ENCODE measurements at regions not wholly inside any gene's neighbourhood (a gene's known extent, or its start where the extent isn't known, plus 50 kb on each side); places are given as distances from the start of the nearest gene placed in this dataset.

DNA sequence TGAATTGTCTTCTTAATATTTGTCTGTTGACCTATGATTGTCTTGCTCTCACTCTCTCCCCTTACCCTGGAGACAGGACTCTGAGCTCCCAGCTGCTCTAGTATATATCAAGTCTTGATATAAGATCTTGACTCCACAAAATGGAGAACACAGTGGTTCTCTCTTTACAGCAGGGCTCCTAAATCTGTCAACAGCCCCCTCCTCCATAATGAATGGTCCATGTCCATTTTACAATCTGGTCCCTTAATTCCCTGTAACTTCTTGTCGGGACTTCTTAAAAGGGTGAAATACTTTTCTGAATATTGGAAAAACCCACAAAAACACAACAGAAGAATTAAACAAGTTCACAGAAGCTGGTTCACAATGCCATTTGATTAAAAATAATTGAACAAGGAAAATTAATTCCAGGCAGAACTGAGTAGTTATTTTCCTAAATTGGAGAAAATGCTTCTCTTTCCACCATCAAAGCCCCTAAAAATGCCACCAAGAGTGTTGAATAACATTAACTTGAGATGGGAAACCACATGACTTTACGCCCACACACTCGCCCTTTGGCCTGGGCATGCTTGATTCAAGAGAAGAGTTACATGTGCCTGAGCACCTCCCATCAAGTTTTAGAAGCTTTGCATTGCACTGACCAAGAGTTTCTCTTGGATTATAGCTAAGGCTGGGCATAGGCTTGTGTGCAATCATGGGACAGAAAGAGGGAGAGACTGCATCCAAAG is 109.8 kb downstream of the TOMM20 start:
- H3K4me1 ChIP-seq (ENCODE audit: control insufficient read depth, extremely low read depth, insufficient read depth, low read length) = peaks cover 28% of the 10 kb centered on the region
- no peak for FAIRE-seq
- H3K27me3 ChIP-seq (ENCODE audit: control insufficient read depth, extremely low read depth, insufficient read depth, low read length) = no peaks in the 10 kb centered on the region
- no peak overlapping the region for H3K4me3 ChIP-seq (ENCODE audit: control insufficient read depth in 2 of 3, extremely low read depth in 1 of 3, insufficient read depth in 2 of 3, low read depth in 1 of 3, low read length in 3 of 3)
- peak overlapping the region; percentile 15 for H3K27ac ChIP-seq (ENCODE audit: control insufficient read depth, insufficient read depth, low read length)
- H3K9me3 ChIP-seq (ENCODE audit: control insufficient read depth, low read depth, low read length) = no peaks in the 10 kb centered on the region
- H3K9ac ChIP-seq (ENCODE audit: control insufficient read depth, extremely low read depth, insufficient read depth, low read length) = no peak overlapping the region
- no peaks in the 10 kb centered on the region for H4K20me1 ChIP-seq (ENCODE audit: control insufficient read depth, extremely low read depth, insufficient read depth, low read length)
- H3K4me2 ChIP-seq (ENCODE audit: control insufficient read depth, extremely low read depth, insufficient read depth, low read depth, low read length) = peak overlapping the region; percentile 3
- DNase-seq (ENCODE audit: low read depth, low spot score) = no peak
- H3K79me2 ChIP-seq (ENCODE audit: control insufficient read depth, insufficient read depth, low read length) = no peaks in the 10 kb centered on the region
- H3K36me3 ChIP-seq (ENCODE audit: control insufficient read depth in 2 of 2, extremely low read depth in 1 of 2, insufficient read depth in 2 of 2, low read length in 2 of 2) = no peaks in the 10 kb centered on the region
- no peaks in the 10 kb centered on the region for H3K9me1 ChIP-seq (ENCODE audit: control insufficient read depth, extremely low read depth, insufficient read depth, low read length)
- dilution Hi-C loops (cut with MboI; ENCODE audit: extremely low pct_ligation_motif_present, low sequenced_read_pairs) = no loop called here
- H2AFZ ChIP-seq (ENCODE audit: control insufficient read depth, low read length) = no peak overlapping the region
- no peak for TF ChIP-seq EZH2 (IDR thresholded peaks at IDR 0.05; ENCODE audit: low read length)
- TF ChIP-seq, protein P1, sequence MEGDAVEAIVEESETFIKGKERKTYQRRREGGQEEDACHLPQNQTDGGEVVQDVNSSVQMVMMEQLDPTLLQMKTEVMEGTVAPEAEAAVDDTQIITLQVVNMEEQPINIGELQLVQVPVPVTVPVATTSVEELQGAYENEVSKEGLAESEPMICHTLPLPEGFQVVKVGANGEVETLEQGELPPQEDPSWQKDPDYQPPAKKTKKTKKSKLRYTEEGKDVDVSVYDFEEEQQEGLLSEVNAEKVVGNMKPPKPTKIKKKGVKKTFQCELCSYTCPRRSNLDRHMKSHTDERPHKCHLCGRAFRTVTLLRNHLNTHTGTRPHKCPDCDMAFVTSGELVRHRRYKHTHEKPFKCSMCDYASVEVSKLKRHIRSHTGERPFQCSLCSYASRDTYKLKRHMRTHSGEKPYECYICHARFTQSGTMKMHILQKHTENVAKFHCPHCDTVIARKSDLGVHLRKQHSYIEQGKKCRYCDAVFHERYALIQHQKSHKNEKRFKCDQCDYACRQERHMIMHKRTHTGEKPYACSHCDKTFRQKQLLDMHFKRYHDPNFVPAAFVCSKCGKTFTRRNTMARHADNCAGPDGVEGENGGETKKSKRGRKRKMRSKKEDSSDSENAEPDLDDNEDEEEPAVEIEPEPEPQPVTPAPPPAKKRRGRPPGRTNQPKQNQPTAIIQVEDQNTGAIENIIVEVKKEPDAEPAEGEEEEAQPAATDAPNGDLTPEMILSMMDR (optimal IDR thresholded peaks at IDR 0.05 in 1 of 3, IDR thresholded peaks at IDR 0.05 in 1 of 3, conservative IDR thresholded peaks at IDR 0.05 in 1 of 3; ENCODE audit: extremely low read depth in 1 of 3, insufficient read depth in 2 of 3, low read length in 3 of 3) = no peak

DNA sequence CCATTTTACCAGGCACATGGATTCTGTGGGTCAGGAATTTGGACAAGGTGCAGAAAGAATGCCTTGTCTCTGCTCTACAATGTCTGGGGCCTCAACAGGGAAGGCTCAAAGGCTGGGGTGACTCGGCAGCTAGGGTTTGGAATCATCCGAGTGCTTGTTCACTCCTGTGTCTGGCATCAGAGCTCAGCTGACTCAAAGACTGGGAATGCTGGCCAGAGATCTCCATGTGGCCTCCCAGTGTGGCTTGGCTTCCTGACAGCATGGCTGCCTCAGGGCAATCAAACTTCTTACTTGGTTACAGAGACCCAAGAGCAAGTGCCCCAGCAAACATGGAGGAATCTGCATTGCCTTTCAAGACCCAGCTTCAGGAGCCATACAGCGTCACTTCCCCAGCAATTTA is 110.5 kb downstream of the TOMM20 start:
- FAIRE-seq (peak; percentile 98), DNase-seq (ENCODE audit: low read depth, low spot score) (peak; percentile 96)
- no peaks in the 10 kb centered on the region for H3K9me1 ChIP-seq (ENCODE audit: control insufficient read depth, extremely low read depth, insufficient read depth, low read length)
- H3K4me1 ChIP-seq (ENCODE audit: control insufficient read depth, extremely low read depth, insufficient read depth, low read length) = peaks cover 32% of the 10 kb centered on the region
- H3K4me3 ChIP-seq (ENCODE audit: control insufficient read depth in 2 of 3, extremely low read depth in 1 of 3, insufficient read depth in 2 of 3, low read depth in 1 of 3, low read length in 3 of 3) = no peak overlapping the region
- H3K9ac ChIP-seq (ENCODE audit: control insufficient read depth, extremely low read depth, insufficient read depth, low read length) = peak overlapping the region; percentile 23
- no peak overlapping the region for H2AFZ ChIP-seq (ENCODE audit: control insufficient read depth, low read length)
- dilution Hi-C loops (cut with MboI; ENCODE audit: extremely low pct_ligation_motif_present, low sequenced_read_pairs) = no loop called here
- H4K20me1 ChIP-seq (ENCODE audit: control insufficient read depth, extremely low read depth, insufficient read depth, low read length) = no peaks in the 10 kb centered on the region
- peak overlapping the region; percentile 64 for H3K27ac ChIP-seq (ENCODE audit: control insufficient read depth, insufficient read depth, low read length)
- H3K4me2 ChIP-seq (ENCODE audit: control insufficient read depth, extremely low read depth, insufficient read depth, low read depth, low read length) = peak overlapping the region; percentile 11
- TF ChIP-seq EZH2 (IDR thresholded peaks at IDR 0.05; ENCODE audit: low read length) = no peak
- TF ChIP-seq, protein P1 (optimal IDR thresholded peaks at IDR 0.05 in 1 of 3, IDR thresholded peaks at IDR 0.05 in 1 of 3, conservative IDR thresholded peaks at IDR 0.05 in 1 of 3; ENCODE audit: extremely low read depth in 1 of 3, insufficient read depth in 2 of 3, low read length in 3 of 3) = no peak
- no peaks in the 10 kb centered on the region for H3K79me2 ChIP-seq (ENCODE audit: control insufficient read depth, insufficient read depth, low read length)
- no peaks in the 10 kb centered on the region for H3K36me3 ChIP-seq (ENCODE audit: control insufficient read depth in 2 of 2, extremely low read depth in 1 of 2, insufficient read depth in 2 of 2, low read length in 2 of 2)
- H3K27me3 ChIP-seq (ENCODE audit: control insufficient read depth, extremely low read depth, insufficient read depth, low read length) = no peaks in the 10 kb centered on the region
- H3K9me3 ChIP-seq (ENCODE audit: control insufficient read depth, low read depth, low read length) = no peaks in the 10 kb centered on the region
